ENCODE measurements at regions not wholly inside any gene's neighbourhood (a gene's known extent, or its start where the extent isn't known, plus 50 kb on each side); places are given as distances from the start of the nearest gene placed in this dataset.

- TF ChIP-seq CTCF (IDR thresholded peaks at IDR 0.05) = no peak
- TF ChIP-seq POLR2A (IDR thresholded peaks at IDR 0.05) = no peak
- no peak for TF ChIP-seq EP300 (IDR thresholded peaks at IDR 0.05)
Observed at GRCh38 chr6:6863970-6864639, 243.7 kb upstream of the RREB1 start.

Data from stomach (tissue), 4 donors.